Type B pancreatic cell (in vitro differentiated cells): ENCODE measurements at regions not wholly inside any gene's neighbourhood (a gene's known extent, or its start where the extent isn't known, plus 50 kb on each side); places are given as distances from the start of the nearest gene placed in this dataset.

ENCODE experiments used
- DNase-seq: peaks from one replicate; pipeline ENCODE4 v3.0.0; 2021; ENCODE audit warnings: mixed read lengths; ENCODE audit not compliant: unreplicated experiment; ENCODE audit errors: extremely low spot score
- H3K27ac Mint-ChIP-seq: 2 replicates; pipeline ENCODE4 v1.8.0; 2021; ENCODE audit warnings: mild to moderate bottlenecking, mixed read lengths
- H3K27me3 Mint-ChIP-seq: 2 replicates; pipeline ENCODE4 v1.8.0; 2021; ENCODE audit warnings: mixed read lengths
- H3K36me3 Mint-ChIP-seq: 2 replicates; pipeline ENCODE4 v1.8.0; 2021; ENCODE audit warnings: mixed read lengths
- H3K4me1 Mint-ChIP-seq: one replicate; pipeline ENCODE4 v1.8.0; 2021; ENCODE audit warnings: mixed read lengths; ENCODE audit not compliant: unreplicated experiment
- H3K4me3 Mint-ChIP-seq: 2 replicates; pipeline ENCODE4 v1.8.0; 2021; ENCODE audit warnings: mild to moderate bottlenecking, mixed read lengths
- H3K9me3 Mint-ChIP-seq: 2 replicates; pipeline ENCODE4 v1.8.0; 2021; ENCODE audit warnings: mixed read lengths
- CTCF ChIP-seq: fragments of 200-600 bp; sonication (generic); conservative IDR thresholded peaks from 2 replicates; pipeline ENCODE4 v1.5.0; 2021; ENCODE audit warnings: antibody characterized with exemption, mild to moderate bottlenecking

DNA sequence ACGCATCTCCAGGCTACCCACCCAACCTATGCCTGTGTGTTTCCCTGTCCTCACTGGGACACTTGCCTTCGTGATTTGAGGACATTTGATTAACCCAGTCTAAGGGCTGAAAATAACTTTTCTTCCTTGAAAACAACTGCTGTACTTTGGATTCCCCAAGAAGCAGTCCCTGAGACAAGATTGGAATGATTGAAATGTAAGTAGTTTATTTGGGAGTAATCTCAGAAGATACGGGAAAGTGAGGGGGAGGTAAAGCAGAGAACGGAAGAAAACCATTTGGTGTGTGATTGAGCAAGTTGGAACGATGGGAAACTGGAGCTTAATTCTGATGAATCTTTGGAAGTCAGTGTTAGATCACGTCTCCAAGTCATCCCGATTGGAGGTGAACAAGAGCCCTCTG is 143.8 kb upstream of the LMCD1 start:
- Mint-ChIP-seq H3K4me1 (no peaks in the 10 kb centered on the region), H3K36me3 (peaks cover 3% of the 10 kb centered on the region), H3K9me3 (peaks cover 5% of the 10 kb centered on the region), H3K27ac (no peak overlapping the region), H3K4me3 (no peak overlapping the region), H3K27me3 (peaks cover 10% of the 10 kb centered on the region)
- no peak for TF ChIP-seq CTCF
- DNase-seq = no peak

DNA sequence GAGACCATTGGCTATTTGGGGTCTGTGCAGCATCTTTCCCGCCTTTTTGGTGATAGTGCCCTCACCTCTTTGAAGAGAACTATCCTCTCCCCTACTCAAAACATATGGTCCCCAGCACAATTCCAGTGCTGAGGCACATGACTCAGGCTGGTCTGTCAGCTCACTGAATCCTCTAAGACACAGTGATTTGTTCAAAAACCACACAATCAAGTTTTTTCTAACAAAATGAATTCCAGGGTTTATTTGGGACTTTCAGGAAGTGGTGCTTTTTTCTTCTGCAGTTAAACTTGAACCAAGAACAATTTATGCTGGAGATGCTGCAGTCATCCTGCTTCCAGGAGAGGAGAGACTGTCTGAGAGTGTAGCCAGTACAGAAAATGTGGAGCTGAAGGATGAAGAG is 142.5 kb upstream of the LMCD1 start:
- DNase-seq = no peak
- peaks cover 10% of the 10 kb centered on the region for H3K27me3 Mint-ChIP-seq
- peaks cover 3% of the 10 kb centered on the region for H3K36me3 Mint-ChIP-seq
- no peak overlapping the region for H3K27ac Mint-ChIP-seq
- peaks cover 5% of the 10 kb centered on the region for H3K9me3 Mint-ChIP-seq
- no peak overlapping the region for H3K4me3 Mint-ChIP-seq
- no peak for TF ChIP-seq CTCF
- H3K4me1 Mint-ChIP-seq = no peaks in the 10 kb centered on the region

GRCh38 chr3:8363200-8363599 is 138.4 kb upstream of the LMCD1 start:
- H3K36me3 Mint-ChIP-seq = no peaks in the 10 kb centered on the region
- H3K4me1 Mint-ChIP-seq = peaks cover 10% of the 10 kb centered on the region
- H3K9me3 Mint-ChIP-seq = no peaks in the 10 kb centered on the region
- H3K27me3 Mint-ChIP-seq = no peaks in the 10 kb centered on the region
- H3K4me3 Mint-ChIP-seq = no peak overlapping the region
- no peak overlapping the region for H3K27ac Mint-ChIP-seq
- DNase-seq = no peak
- no peak for TF ChIP-seq CTCF

GRCh38 chr3:8365541-8365940 is 136.1 kb upstream of the LMCD1 start:
- no peaks in the 10 kb centered on the region for H3K27me3 Mint-ChIP-seq
- DNase-seq = no peak
- H3K4me3 Mint-ChIP-seq = no peak overlapping the region
- H3K9me3 Mint-ChIP-seq = no peaks in the 10 kb centered on the region
- H3K36me3 Mint-ChIP-seq = no peaks in the 10 kb centered on the region
- TF ChIP-seq CTCF = no peak
- H3K4me1 Mint-ChIP-seq = peaks cover 10% of the 10 kb centered on the region
- no peak overlapping the region for H3K27ac Mint-ChIP-seq

- H3K27me3 Mint-ChIP-seq = no peaks in the 10 kb centered on the region
Measured at GRCh38 chr3:8366219-8366810, 135.3 kb upstream of the LMCD1 start.

More at GRCh38 chr3:8366219-8366810, 135.3 kb upstream of the LMCD1 start:
- H3K27ac Mint-ChIP-seq = no peak overlapping the region
- H3K9me3 Mint-ChIP-seq = no peaks in the 10 kb centered on the region
- peak overlapping the region; percentile 38 for H3K4me3 Mint-ChIP-seq
- DNase-seq = no peak
- TF ChIP-seq CTCF = peak; percentile 58
- no peaks in the 10 kb centered on the region for H3K36me3 Mint-ChIP-seq
- H3K4me1 Mint-ChIP-seq = peaks cover 10% of the 10 kb centered on the region
